ENCODE measurements at regions not wholly inside any gene's neighbourhood (a gene's known extent, or its start where the extent isn't known, plus 50 kb on each side); places are given as distances from the start of the nearest gene placed in this dataset.

GRCh38 chr5:2131826-2132496 is 249.2 kb upstream of the IRX4 start:
- TF ChIP-seq, protein P1, sequence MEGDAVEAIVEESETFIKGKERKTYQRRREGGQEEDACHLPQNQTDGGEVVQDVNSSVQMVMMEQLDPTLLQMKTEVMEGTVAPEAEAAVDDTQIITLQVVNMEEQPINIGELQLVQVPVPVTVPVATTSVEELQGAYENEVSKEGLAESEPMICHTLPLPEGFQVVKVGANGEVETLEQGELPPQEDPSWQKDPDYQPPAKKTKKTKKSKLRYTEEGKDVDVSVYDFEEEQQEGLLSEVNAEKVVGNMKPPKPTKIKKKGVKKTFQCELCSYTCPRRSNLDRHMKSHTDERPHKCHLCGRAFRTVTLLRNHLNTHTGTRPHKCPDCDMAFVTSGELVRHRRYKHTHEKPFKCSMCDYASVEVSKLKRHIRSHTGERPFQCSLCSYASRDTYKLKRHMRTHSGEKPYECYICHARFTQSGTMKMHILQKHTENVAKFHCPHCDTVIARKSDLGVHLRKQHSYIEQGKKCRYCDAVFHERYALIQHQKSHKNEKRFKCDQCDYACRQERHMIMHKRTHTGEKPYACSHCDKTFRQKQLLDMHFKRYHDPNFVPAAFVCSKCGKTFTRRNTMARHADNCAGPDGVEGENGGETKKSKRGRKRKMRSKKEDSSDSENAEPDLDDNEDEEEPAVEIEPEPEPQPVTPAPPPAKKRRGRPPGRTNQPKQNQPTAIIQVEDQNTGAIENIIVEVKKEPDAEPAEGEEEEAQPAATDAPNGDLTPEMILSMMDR (IDR thresholded peaks at IDR 0.05; ENCODE audit: insufficient read depth, low read length, poor library complexity, severe bottlenecking): no peak
- no peak for TF ChIP-seq EZH2phosphoT487 (conservative IDR thresholded peaks at IDR 0.05; ENCODE audit: low read length)
